Thyroid gland (tissue), 4 donors: ENCODE measurements at regions not wholly inside any gene's neighbourhood (a gene's known extent, or its start where the extent isn't known, plus 50 kb on each side); places are given as distances from the start of the nearest gene placed in this dataset.

ENCODE experiments used
- DNase-seq, 2 donors: peaks; one replicate each; pipeline ENCODE4 v3.0.0-alpha.2; 2019
- H3K27ac ChIP-seq, 3 donors: fragments of 200-600 bp; sonication (generic); 1 replicate in 2 of 3; 2 replicates in 1 of 3; pipeline ENCODE4 v1.5.1; 2016 to 2019; ENCODE audit warnings: mild to moderate bottlenecking in 1 of 3, moderate library complexity in 1 of 3
- H3K27me3 ChIP-seq: fragments of 200-600 bp; sonication (generic); one replicate; pipeline ENCODE4 v1.5.1; 2019
- H3K36me3 ChIP-seq, 2 donors: fragments of 200-600 bp; sonication (generic); one replicate each; pipeline ENCODE4 v1.5.1; 2016 to 2019
- H3K4me1 ChIP-seq, 2 donors: fragments of 200-600 bp; sonication (generic); one replicate each; pipeline ENCODE4 v1.5.1; 2017 to 2019
- H3K4me3 ChIP-seq, 3 donors: fragments of 200-600 bp; sonication (generic); replicated peaks in 1 of 3; 1 replicate in 2 of 3; 2 replicates in 1 of 3; pipeline ENCODE4 v1.5.1; 2016; ENCODE audit warnings: mild to moderate bottlenecking in 1 of 3
- H3K9me3 ChIP-seq: fragments of 200-600 bp; sonication (generic); one replicate; pipeline ENCODE4 v1.5.1; 2017
- POLR2A ChIP-seq, 2 donors: fragments of 450-650 bp; IDR thresholded peaks; one replicate each; pipeline ENCODE4 v1.6.1; 2017; ENCODE audit warnings: antibody characterized with exemption in 2 of 2, mild to moderate bottlenecking in 2 of 2, moderate library complexity in 1 of 2
- WGBS, 2 donors: methylation state at CpG; one replicate each; pipeline ENCODE4 v1.1.5; 2017; 5-methylcytosine and 5-hydroxymethylcytosine counted together
- intact Hi-C: fragments of 100-400 bp; cut with DNase I; formaldehyde crosslinking; loops from one replicate; pipeline ENCODE4 v1.15.1; 2023
- TF ChIP-seq, protein P1 (sequence below), 6 experiments: fragments of 200-600 bp in 3 of 6; fragments of 450-650 bp in 3 of 6; sonication (generic) in 3 of 6; IDR thresholded peaks; one replicate each; pipeline ENCODE4 v1.5.1; 2016 to 2019; ENCODE audit warnings: antibody characterized with exemption in 6 of 6, mild to moderate bottlenecking in 2 of 6, inconsistent platforms in 1 of 6, moderate library complexity in 1 of 6

DNA sequence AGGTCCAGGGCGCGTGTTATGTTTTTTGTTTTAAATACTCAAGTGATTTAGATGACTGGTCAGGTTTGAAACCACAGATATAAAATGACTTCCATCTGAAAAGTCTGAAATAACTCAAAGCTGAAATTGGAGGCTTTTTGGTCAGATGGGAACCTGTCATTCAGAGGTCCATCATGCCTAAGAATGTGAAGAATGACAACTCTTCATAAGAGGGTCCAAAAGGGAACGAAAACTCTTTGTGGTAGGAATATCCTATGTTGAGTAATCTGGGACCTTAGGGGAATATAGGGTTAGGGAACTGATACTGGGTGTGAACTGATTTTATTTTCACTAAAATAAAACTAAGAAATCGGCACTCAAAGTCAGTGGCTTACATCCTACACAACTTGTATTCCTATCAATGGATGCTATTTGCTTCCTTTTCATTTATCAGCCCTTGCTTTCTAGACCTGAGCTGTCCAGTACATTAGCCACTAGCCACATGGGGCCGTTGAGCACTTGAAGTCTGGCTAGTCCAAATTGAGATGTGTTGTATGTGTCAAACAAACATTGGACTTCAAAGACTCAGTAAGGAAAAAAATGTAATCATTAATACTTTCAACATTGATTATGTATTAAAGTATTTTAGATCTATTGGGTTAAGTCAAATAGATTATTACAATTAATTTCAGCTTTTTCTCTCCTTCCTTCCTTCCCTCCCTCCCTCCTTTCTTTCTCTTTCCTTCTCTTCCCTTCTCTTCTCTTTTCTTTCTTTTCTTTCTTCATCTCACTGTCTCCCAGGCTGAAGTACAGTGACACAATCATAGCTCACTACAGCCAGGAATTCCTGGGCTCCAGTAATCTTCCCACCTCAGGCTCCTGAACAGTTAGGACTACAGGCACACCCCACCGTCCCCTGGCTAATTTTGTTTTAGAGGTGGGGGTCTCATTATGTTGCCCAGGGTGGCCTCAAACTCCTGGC, 56.5 kb upstream of the KDM7A start:
- Histone ChIP-seq H3K27ac (no peak overlapping the region), H3K27me3 (no peaks in the 10 kb centered on the region), H3K9me3 (no peaks in the 10 kb centered on the region), H3K4me1 (peaks cover 11 to 16% of the 10 kb centered on the region in 2 donors), H3K36me3 (no peaks in the 10 kb centered on the region), H3K4me3 (no peak overlapping the region)
- DNase-seq, result no peak
- intact Hi-C loops, result no loop called here
- whole genome bisulfite sequencing, 2 donors, result 83 to 87% methylated on average over 6 of the region's 6 CpGs
- no peak for TF ChIP-seq POLR2A (IDR thresholded peaks at IDR 0.05)
- TF ChIP-seq, protein P1, sequence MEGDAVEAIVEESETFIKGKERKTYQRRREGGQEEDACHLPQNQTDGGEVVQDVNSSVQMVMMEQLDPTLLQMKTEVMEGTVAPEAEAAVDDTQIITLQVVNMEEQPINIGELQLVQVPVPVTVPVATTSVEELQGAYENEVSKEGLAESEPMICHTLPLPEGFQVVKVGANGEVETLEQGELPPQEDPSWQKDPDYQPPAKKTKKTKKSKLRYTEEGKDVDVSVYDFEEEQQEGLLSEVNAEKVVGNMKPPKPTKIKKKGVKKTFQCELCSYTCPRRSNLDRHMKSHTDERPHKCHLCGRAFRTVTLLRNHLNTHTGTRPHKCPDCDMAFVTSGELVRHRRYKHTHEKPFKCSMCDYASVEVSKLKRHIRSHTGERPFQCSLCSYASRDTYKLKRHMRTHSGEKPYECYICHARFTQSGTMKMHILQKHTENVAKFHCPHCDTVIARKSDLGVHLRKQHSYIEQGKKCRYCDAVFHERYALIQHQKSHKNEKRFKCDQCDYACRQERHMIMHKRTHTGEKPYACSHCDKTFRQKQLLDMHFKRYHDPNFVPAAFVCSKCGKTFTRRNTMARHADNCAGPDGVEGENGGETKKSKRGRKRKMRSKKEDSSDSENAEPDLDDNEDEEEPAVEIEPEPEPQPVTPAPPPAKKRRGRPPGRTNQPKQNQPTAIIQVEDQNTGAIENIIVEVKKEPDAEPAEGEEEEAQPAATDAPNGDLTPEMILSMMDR (IDR thresholded peaks at IDR 0.05), result no peak

- intact Hi-C loops, result no loop called here
- H3K27me3 ChIP-seq, result no peaks in the 10 kb centered on the region
- H3K9me3 ChIP-seq, result no peaks in the 10 kb centered on the region
- WGBS, 2 donors, result 49 to 56% methylated on average over 13 of the region's 13 CpGs
- no peaks in the 10 kb centered on the region for H3K36me3 ChIP-seq
- H3K27ac ChIP-seq, result no peak overlapping the region
- no peak overlapping the region for H3K4me3 ChIP-seq
- TF ChIP-seq, protein P1 (IDR thresholded peaks at IDR 0.05), result no peak
- no peak for TF ChIP-seq POLR2A (IDR thresholded peaks at IDR 0.05)
- DNase-seq, result no peak
- peaks cover 11 to 16% of the 10 kb centered on the region in 2 donors for H3K4me1 ChIP-seq
Measured at GRCh38 chr7:140231771-140232491, 55.1 kb upstream of the KDM7A start.

- Histone ChIP-seq H3K4me1 (peaks cover 11 to 16% of the 10 kb centered on the region in 2 donors), H3K36me3 (no peaks in the 10 kb centered on the region), H3K4me3 (peak overlapping the region; percentile 14 to 42 (median 26)), H3K27me3 (no peaks in the 10 kb centered on the region), H3K9me3 (no peaks in the 10 kb centered on the region), H3K27ac (no peak overlapping the region)
- intact Hi-C loops, result no loop called here
- WGBS, 2 donors, result 3 to 5% methylated on average over 30 to 33 of the region's 59 CpGs
- DNase-seq, result peak; percentile 46 to 60
- TF ChIP-seq, protein P1 (IDR thresholded peaks at IDR 0.05), result peak in 1 of 6 experiments; percentile 12
- TF ChIP-seq POLR2A (IDR thresholded peaks at IDR 0.05), result no peak
Measured at GRCh38 chr7:140230861-140231770, 54.3 kb upstream of the KDM7A start.

DNA sequence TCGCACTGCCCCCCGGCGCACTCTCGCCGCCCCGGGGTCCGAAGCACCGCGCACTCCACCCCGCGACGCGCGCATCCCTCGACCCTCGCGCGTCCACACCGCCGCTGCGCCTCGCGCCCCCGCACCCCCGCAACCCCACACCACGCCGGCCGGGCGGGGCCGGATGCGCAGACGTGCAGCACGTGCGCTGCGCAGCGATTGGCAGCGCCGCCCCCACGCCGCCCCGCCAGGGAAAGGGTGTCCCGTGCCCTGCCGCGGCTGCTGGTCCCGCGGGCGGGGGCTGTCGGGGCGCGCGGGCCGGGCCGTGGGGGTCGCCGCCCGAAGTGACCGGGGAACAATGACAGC, 53.7 kb upstream of the KDM7A start:
- Histone ChIP-seq H3K27ac (no peak overlapping the region), H3K9me3 (no peaks in the 10 kb centered on the region), H3K4me1 (peaks cover 11 to 16% of the 10 kb centered on the region in 2 donors), H3K36me3 (no peaks in the 10 kb centered on the region), H3K4me3 (peak overlapping the region; percentile 14 to 42 (median 26)), H3K27me3 (no peaks in the 10 kb centered on the region)
- no peak for TF ChIP-seq POLR2A (IDR thresholded peaks at IDR 0.05)
- intact Hi-C loops, result no loop called here
- peak; percentile 23 to 29 for DNase-seq
- WGBS, 2 donors, result 0% methylated on average over 1 of the region's 57 CpGs
